Heart left ventricle (tissue), 13 donors: ENCODE measurements at regions not wholly inside any gene's neighbourhood (a gene's known extent, or its start where the extent isn't known, plus 50 kb on each side); places are given as distances from the start of the nearest gene placed in this dataset.

Source experiments
- POLR2A ChIP-seq, 2 donors: fragments of 450-650 bp; IDR thresholded peaks; one replicate each; pipeline ENCODE4 v1.6.1; 2017; ENCODE audit warnings: antibody characterized with exemption in 2 of 2, mild to moderate bottlenecking in 2 of 2, moderate library complexity in 2 of 2
- TF ChIP-seq, protein P1 (sequence below), 12 donors: fragments of 200-600 bp; sonication (generic) in 4 of 12; IDR thresholded peaks; one replicate each; pipeline versions ENCODE4 v1.5.0 to v1.8.0; 2018 to 2022; ENCODE audit warnings: antibody characterized with exemption in 12 of 12, mild to moderate bottlenecking in 5 of 12
- donor health status: ischemic (EF 13 %, LVEDD 7.1; RV severe dilation, severe dysfunction).
- donor health status: DM: no; HTN: yes; CAD: no.
- donor health status: DM: no; HTN: no; CAD: no.
- donor health status: ischemic (EF 25% LVEDD 6.9; RV normal size, moderate dysfunction).
- donor health status: ischemic (EF 25% LVEDD 5.7; RV mildly dilated, moderate dysfunction).
- donor health status: ischemic (EF 35%, LVEDD 5.7; RV mildly dilated, moderate dysfunction).
- donor health status: nonischemic (EF 11% LVEDD 7.7; RV severe dilation, severe dysfunction).
- donor health status: DM: yes; HTN: yes; CAD: no.
- donor health status: PGD.
- donor health status: ischemic (EF 29% LVEDD 5.4; RV normal size, mild dysfunction).
- donor health status: nonischemic (EF 23%, LVEDD 6.1; RV moderate dilation, normal function).

DNA sequence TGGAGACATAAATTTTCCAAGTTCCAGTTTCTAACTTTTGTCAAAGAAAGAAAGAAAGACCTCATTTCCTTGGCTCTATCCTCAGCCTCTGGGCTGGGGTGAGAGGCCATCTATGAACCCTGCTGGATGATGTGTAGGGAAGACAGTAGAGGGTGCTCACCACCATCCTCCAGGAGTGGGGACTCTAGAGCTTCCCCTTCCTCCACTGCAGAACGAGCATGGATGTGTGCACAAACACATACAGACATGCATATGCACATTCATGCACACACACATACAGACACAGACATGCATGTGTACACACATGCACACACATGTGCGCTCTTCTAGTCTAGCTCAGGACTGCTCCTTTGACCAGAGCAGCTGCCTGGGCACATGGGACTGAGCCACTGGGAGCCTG is 565.8 kb downstream of the BUD13 start:
- TF ChIP-seq POLR2A (IDR thresholded peaks at IDR 0.05) = no peak
- TF ChIP-seq, protein P1, sequence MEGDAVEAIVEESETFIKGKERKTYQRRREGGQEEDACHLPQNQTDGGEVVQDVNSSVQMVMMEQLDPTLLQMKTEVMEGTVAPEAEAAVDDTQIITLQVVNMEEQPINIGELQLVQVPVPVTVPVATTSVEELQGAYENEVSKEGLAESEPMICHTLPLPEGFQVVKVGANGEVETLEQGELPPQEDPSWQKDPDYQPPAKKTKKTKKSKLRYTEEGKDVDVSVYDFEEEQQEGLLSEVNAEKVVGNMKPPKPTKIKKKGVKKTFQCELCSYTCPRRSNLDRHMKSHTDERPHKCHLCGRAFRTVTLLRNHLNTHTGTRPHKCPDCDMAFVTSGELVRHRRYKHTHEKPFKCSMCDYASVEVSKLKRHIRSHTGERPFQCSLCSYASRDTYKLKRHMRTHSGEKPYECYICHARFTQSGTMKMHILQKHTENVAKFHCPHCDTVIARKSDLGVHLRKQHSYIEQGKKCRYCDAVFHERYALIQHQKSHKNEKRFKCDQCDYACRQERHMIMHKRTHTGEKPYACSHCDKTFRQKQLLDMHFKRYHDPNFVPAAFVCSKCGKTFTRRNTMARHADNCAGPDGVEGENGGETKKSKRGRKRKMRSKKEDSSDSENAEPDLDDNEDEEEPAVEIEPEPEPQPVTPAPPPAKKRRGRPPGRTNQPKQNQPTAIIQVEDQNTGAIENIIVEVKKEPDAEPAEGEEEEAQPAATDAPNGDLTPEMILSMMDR (IDR thresholded peaks at IDR 0.05) = no peak
